Thymus (tissue), 11 donors: ENCODE measurements at regions not wholly inside any gene's neighbourhood (a gene's known extent, or its start where the extent isn't known, plus 50 kb on each side); places are given as distances from the start of the nearest gene placed in this dataset.
"Not testable (repeated sequence)": the region's sequence is repeated elsewhere in the genome, so short reads cannot be mapped to it uniquely, and the experiment has no call there.

Source experiments
- DNase-seq, 9 donors: peaks; one replicate each; pipeline ENCODE4 v3.0.0-alpha.2; 2013; ENCODE audit warnings: low spot score in 9 of 9, low read depth in 6 of 9, missing footprints in 1 of 9
- H3K27ac ChIP-seq, 2 donors: one replicate each; pipeline ENCODE4 v1.5.1; 2013; ENCODE audit warnings: control low read depth in 1 of 2, low read depth in 1 of 2, low read length in 1 of 2, mild to moderate bottlenecking in 1 of 2, moderate library complexity in 1 of 2
- H3K27me3 ChIP-seq, 2 donors: one replicate each; pipeline ENCODE4 v1.5.1; 2013; ENCODE audit warnings: low read length in 1 of 2; ENCODE audit not compliant: control insufficient read depth in 2 of 2, insufficient read depth in 1 of 2
- H3K36me3 ChIP-seq, 2 donors: one replicate each; pipeline ENCODE4 v1.5.1; 2013; ENCODE audit warnings: low read length in 1 of 2, mild to moderate bottlenecking in 1 of 2, moderate library complexity in 1 of 2; ENCODE audit not compliant: control insufficient read depth in 2 of 2, insufficient read depth in 2 of 2
- H3K4me1 ChIP-seq, 2 donors: one replicate each; pipeline ENCODE4 v1.5.1; 2013; ENCODE audit warnings: low read length in 2 of 2; ENCODE audit not compliant: control insufficient read depth in 2 of 2, insufficient read depth in 2 of 2
- H3K4me3 ChIP-seq, 2 donors: one replicate each; pipeline ENCODE4 v1.5.1; 2013; ENCODE audit warnings: low read length in 2 of 2, control low read depth in 1 of 2, mild to moderate bottlenecking in 1 of 2
- H3K9me3 ChIP-seq, 2 donors: one replicate each; pipeline ENCODE4 v1.5.1; 2013; ENCODE audit warnings: low read length in 1 of 2, mild to moderate bottlenecking in 1 of 2; ENCODE audit not compliant: control insufficient read depth in 2 of 2, insufficient read depth in 1 of 2
- WGBS: extraction: QIAGEN DNeasy Blood & Tissue Kit; methylation state at CpG from one replicate; pipeline ENCODE4 v1.1.7; 2013; 5-methylcytosine and 5-hydroxymethylcytosine counted together
- donor health status: healthy.

- no peak for DNase-seq
- no peak overlapping the region for H3K27ac ChIP-seq
- WGBS = 91% methylated on average over 2 of the region's 2 CpGs
- no peaks in the 10 kb centered on the region for H3K27me3 ChIP-seq
- H3K36me3 ChIP-seq = no peaks in the 10 kb centered on the region
- H3K9me3 ChIP-seq = no peaks in the 10 kb centered on the region
- H3K4me1 ChIP-seq = no peaks in the 10 kb centered on the region
- no peak overlapping the region for H3K4me3 ChIP-seq
Observed at GRCh38 chr1:219075121-219075879, 98.4 kb upstream of the LYPLAL1 start.

- WGBS = 95% methylated on average over 1 of the region's 1 CpG
- no peak for DNase-seq
- Histone ChIP-seq H3K36me3 (no peaks in the 10 kb centered on the region), H3K4me3 (no peak overlapping the region), H3K27me3 (no peaks in the 10 kb centered on the region), H3K27ac (no peak overlapping the region), H3K9me3 (no peaks in the 10 kb centered on the region), H3K4me1 (no peaks in the 10 kb centered on the region)
Observed at GRCh38 chr1:219076326-219076937, 97.2 kb upstream of the LYPLAL1 start.

GRCh38 chr1:219077767-219078166, 95.9 kb upstream of the LYPLAL1 start:
- DNase-seq, H3K27me3 ChIP-seq, H3K36me3 ChIP-seq, H3K27ac ChIP-seq, H3K4me3 ChIP-seq, H3K9me3 ChIP-seq, H3K4me1 ChIP-seq: not testable (repeated sequence)
- 91% methylated on average over 3 of the region's 3 CpGs for WGBS

- no peak for DNase-seq
- WGBS = 87% methylated on average over 7 of the region's 7 CpGs
- Histone ChIP-seq H3K9me3 (no peaks in the 10 kb centered on the region), H3K4me3 (no peak overlapping the region), H3K27ac (no peak overlapping the region), H3K27me3 (no peaks in the 10 kb centered on the region), H3K4me1 (no peaks in the 10 kb centered on the region), H3K36me3 (no peaks in the 10 kb centered on the region)
Observed at GRCh38 chr1:219081943-219082925, 91.4 kb upstream of the LYPLAL1 start.

GRCh38 chr1:219083631-219084030, 90.0 kb upstream of the LYPLAL1 start:
- Histone ChIP-seq H3K27me3 (no peaks in the 10 kb centered on the region), H3K9me3 (no peaks in the 10 kb centered on the region), H3K4me1 (no peaks in the 10 kb centered on the region), H3K36me3 (no peaks in the 10 kb centered on the region), H3K27ac (no peak overlapping the region), H3K4me3 (no peak overlapping the region)
- DNase-seq = no peak
- WGBS = 90% methylated on average over 1 of the region's 1 CpG

GRCh38 chr1:219085082-219085481, 88.6 kb upstream of the LYPLAL1 start:
- H3K4me1 ChIP-seq = no peaks in the 10 kb centered on the region
- H3K36me3 ChIP-seq = no peaks in the 10 kb centered on the region
- DNase-seq = no peak
- 96% methylated on average over 3 of the region's 3 CpGs for WGBS
- H3K27me3 ChIP-seq = no peaks in the 10 kb centered on the region
- no peak overlapping the region for H3K27ac ChIP-seq
- no peak overlapping the region for H3K4me3 ChIP-seq
- no peaks in the 10 kb centered on the region for H3K9me3 ChIP-seq

GRCh38 chr1:219085988-219086387, 87.7 kb upstream of the LYPLAL1 start:
- H3K9me3 ChIP-seq = no peaks in the 10 kb centered on the region
- no peaks in the 10 kb centered on the region for H3K4me1 ChIP-seq

GRCh38 chr1:219086956-219087469, 86.7 kb upstream of the LYPLAL1 start:
- WGBS = 90% methylated on average over 1 of the region's 1 CpG
- H3K27ac ChIP-seq = no peak overlapping the region
- no peaks in the 10 kb centered on the region for H3K27me3 ChIP-seq

More at GRCh38 chr1:219085988-219086387, 87.7 kb upstream of the LYPLAL1 start:
- Histone ChIP-seq H3K4me3 (no peak overlapping the region), H3K27me3 (no peaks in the 10 kb centered on the region), H3K27ac (no peak overlapping the region), H3K36me3 (no peaks in the 10 kb centered on the region)
- WGBS = 83% methylated on average over 1 of the region's 1 CpG
- no peak for DNase-seq

More at GRCh38 chr1:219086956-219087469, 86.7 kb upstream of the LYPLAL1 start:
- no peaks in the 10 kb centered on the region for H3K4me1 ChIP-seq
- H3K4me3 ChIP-seq = no peak overlapping the region
- no peaks in the 10 kb centered on the region for H3K36me3 ChIP-seq
- DNase-seq = no peak
- no peaks in the 10 kb centered on the region for H3K9me3 ChIP-seq
